ENCODE measurements at regions not wholly inside any gene's neighbourhood (a gene's known extent, or its start where the extent isn't known, plus 50 kb on each side); places are given as distances from the start of the nearest gene placed in this dataset.

DNA sequence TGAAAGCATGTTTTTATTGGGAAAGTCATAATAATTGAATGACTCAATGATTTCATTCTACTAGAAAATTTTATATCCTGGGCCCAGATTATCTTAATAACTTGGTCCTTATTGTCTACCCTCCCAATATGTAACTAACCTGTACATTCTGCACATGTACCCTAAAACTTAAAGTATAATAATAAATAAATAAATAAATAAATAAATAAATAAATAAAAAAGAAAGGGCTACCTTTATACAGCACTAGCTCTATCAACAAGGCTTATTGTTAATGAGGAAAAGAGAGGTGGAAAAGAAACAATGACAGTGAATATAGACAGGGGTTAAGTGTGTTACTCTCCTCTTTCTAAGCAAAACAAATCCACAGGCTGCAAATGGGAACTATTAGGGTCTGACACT is 83.6 kb downstream of the GRIN2B start:
- TF ChIP-seq, protein P1, sequence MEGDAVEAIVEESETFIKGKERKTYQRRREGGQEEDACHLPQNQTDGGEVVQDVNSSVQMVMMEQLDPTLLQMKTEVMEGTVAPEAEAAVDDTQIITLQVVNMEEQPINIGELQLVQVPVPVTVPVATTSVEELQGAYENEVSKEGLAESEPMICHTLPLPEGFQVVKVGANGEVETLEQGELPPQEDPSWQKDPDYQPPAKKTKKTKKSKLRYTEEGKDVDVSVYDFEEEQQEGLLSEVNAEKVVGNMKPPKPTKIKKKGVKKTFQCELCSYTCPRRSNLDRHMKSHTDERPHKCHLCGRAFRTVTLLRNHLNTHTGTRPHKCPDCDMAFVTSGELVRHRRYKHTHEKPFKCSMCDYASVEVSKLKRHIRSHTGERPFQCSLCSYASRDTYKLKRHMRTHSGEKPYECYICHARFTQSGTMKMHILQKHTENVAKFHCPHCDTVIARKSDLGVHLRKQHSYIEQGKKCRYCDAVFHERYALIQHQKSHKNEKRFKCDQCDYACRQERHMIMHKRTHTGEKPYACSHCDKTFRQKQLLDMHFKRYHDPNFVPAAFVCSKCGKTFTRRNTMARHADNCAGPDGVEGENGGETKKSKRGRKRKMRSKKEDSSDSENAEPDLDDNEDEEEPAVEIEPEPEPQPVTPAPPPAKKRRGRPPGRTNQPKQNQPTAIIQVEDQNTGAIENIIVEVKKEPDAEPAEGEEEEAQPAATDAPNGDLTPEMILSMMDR (IDR thresholded peaks at IDR 0.05; ENCODE audit: extremely low read depth, missing control alignments) = no peak
- DNase-seq (ENCODE audit: low spot score) = no peak

DNA sequence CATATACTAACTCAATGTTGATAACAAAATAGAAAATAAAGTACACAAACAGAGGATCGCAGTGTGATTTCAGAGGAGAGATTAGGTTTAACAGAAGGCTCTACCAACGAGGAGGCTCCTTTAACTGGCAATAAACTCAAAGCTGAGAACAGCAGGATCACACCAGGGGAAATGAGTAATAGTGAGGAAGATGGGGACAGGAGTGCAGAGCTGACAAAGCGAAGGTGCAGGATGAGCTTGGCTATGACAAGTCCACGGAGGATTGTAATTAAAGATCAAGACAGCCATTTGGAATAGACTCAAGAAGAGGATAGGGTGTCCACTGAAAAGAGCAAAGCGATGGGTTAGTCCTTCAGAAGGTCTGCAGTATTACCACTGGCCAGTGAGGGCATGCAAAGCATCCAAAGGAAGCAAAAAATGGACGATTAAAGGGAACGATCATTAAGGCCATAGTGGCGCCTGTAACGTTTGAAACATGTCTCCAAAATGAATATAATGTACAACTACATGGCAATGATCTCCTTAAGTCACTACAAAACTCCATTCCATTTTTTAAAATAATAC is 85.3 kb downstream of the GRIN2B start:
- DNase-seq (ENCODE audit: low spot score) = no peak
- TF ChIP-seq, protein P1 (IDR thresholded peaks at IDR 0.05; ENCODE audit: extremely low read depth, missing control alignments) = no peak

DNA sequence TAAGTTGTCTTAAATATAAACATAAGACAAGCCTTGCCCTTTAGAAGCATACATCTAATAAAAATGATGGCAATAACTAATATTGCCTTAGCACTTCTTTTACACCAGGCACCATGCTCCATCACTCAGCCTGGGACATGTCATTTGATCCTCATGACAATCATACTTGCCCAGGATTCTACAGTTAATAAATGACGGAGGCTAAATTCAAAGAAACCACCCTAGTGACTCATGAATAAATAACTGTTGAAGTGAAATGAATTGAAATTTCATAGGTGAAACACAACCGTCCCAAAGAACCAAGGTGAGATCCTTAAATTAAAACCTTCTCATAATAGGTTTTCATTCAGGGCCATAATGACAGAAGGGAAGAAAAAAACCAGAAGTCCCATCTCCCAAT is 89.5 kb downstream of the GRIN2B start:
- TF ChIP-seq, protein P1 (IDR thresholded peaks at IDR 0.05; ENCODE audit: extremely low read depth, missing control alignments) = no peak
- DNase-seq (ENCODE audit: low spot score) = no peak

- DNase-seq (ENCODE audit: low spot score) = no peak
- TF ChIP-seq, protein P1 (IDR thresholded peaks at IDR 0.05; ENCODE audit: extremely low read depth, missing control alignments) = no peak
Measured at GRCh38 chr12:13890943-13891342, 90.5 kb downstream of the GRIN2B start.

DNA sequence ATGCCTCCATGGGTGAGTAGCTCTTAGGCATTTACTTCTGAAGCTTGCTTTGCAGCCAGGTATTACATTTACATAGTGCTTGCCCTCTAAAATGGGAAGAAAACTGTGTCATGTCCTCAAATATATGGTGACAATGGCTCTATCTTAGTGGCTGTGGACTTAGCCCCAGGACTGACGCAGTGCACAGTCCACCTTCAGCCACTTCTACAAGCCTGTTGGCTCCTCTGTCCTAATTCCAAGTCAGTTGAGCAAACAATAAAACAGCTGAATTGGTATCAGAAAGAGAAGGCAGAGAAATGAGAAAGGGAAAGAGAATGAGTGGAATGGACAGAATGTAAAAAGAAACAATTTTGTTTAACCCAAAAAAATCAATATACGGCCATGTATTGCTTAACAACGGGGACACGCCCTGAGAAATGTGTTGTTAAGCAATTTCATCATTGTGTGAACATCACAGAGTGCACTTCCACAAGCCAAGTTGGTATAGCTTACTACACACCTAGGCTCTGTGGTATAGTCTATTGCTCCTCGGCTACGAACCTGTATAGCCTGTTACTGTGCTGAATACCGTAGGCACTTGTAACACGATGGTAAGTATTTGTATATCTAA is 93.5 kb downstream of the GRIN2B start:
- TF ChIP-seq, protein P1 (IDR thresholded peaks at IDR 0.05; ENCODE audit: extremely low read depth, missing control alignments) = no peak
- DNase-seq (ENCODE audit: low spot score) = no peak

- no peak for DNase-seq (ENCODE audit: low spot score)
- TF ChIP-seq, protein P1 (IDR thresholded peaks at IDR 0.05; ENCODE audit: extremely low read depth, missing control alignments) = no peak
Measured at GRCh38 chr12:13882176-13882575, 99.2 kb downstream of the GRIN2B start.

GRCh38 chr12:13880613-13881012 is 100.8 kb downstream of the GRIN2B start:
- no peak for DNase-seq (ENCODE audit: low spot score)

More at GRCh38 chr12:13880613-13881012, 100.8 kb downstream of the GRIN2B start:
- TF ChIP-seq, protein P1 (IDR thresholded peaks at IDR 0.05; ENCODE audit: extremely low read depth, missing control alignments) = no peak
